PFSK-1 (cell line): ENCODE measurements at regions not wholly inside any gene's neighbourhood (a gene's known extent, or its start where the extent isn't known, plus 50 kb on each side); places are given as distances from the start of the nearest gene placed in this dataset.

Source experiments
- SIN3A ChIP-seq: IDR thresholded peaks from 2 replicates; pipeline ENCODE4 v1.6.1; 2012; ENCODE audit warnings: mild to moderate bottlenecking, low read length, moderate library complexity, borderline replicate concordance; ENCODE audit not compliant: insufficient read depth
- TAF1 ChIP-seq: IDR thresholded peaks from 2 replicates; pipeline ENCODE4 v1.6.1; 2012; ENCODE audit warnings: low read length, control low read depth, borderline replicate concordance; ENCODE audit not compliant: insufficient read depth

GRCh38 chr10:123244747-123245146, 90.5 kb downstream of the BUB3 start:
- TF ChIP-seq SIN3A (no peak), TAF1 (no peak)
